Neural progenitor cell (in vitro differentiated cells): ENCODE measurements at regions not wholly inside any gene's neighbourhood (a gene's known extent, or its start where the extent isn't known, plus 50 kb on each side); places are given as distances from the start of the nearest gene placed in this dataset.

Experiments used
- DNase-seq: peaks from one replicate; pipeline ENCODE4 v3.0.0-alpha.2; 2016; ENCODE audit warnings: low spot score
- H2AFZ ChIP-seq: fragments of 200-600 bp; sonication (generic); replicated peaks from 2 replicates; pipeline ENCODE4 v1.6.1; 2016; ENCODE audit warnings: antibody characterized with exemption
- H3F3A ChIP-seq: fragments of 200-600 bp; sonication (generic); 2 replicates; pipeline ENCODE4 v1.6.1; 2016; ENCODE audit warnings: antibody characterized with exemption, low read depth
- H3K27ac ChIP-seq: fragments of 200-600 bp; sonication (generic); 2 replicates; pipeline ENCODE4 v1.5.1; 2016; ENCODE audit warnings: mild to moderate bottlenecking
- H3K27me3 ChIP-seq: fragments of 200-600 bp; sonication (generic); 2 replicates; pipeline ENCODE4 v1.6.1; 2016; ENCODE audit warnings: mild to moderate bottlenecking, moderate library complexity
- H3K36me3 ChIP-seq: fragments of 200-600 bp; sonication (generic); 2 replicates; pipeline ENCODE4 v1.5.1; 2016
- H3K4me1 ChIP-seq: fragments of 200-600 bp; sonication (generic); 2 replicates; pipeline ENCODE4 v1.6.1; 2016; ENCODE audit warnings: mixed run types
- H3K4me2 ChIP-seq: fragments of 200-600 bp; sonication (generic); 2 replicates; pipeline ENCODE4 v1.6.1; 2016
- H3K4me3 ChIP-seq: fragments of 200-600 bp; sonication (generic); 2 replicates; pipeline ENCODE4 v1.5.1; 2016
- H3K79me2 ChIP-seq: fragments of 200-600 bp; sonication (generic); 2 replicates; pipeline ENCODE4 v1.6.1; 2016; ENCODE audit warnings: low read depth
- H3K9ac ChIP-seq: fragments of 200-600 bp; sonication (generic); 2 replicates; pipeline ENCODE4 v1.6.1; 2016
- H3K9me3 ChIP-seq: fragments of 200-600 bp; sonication (generic); 2 replicates; pipeline ENCODE4 v1.5.1; 2016; ENCODE audit warnings: low read depth
- H4K20me1 ChIP-seq: fragments of 200-600 bp; sonication (generic); 2 replicates; pipeline ENCODE4 v1.6.1; 2016; ENCODE audit warnings: low read depth
- H3K27ac Mint-ChIP-seq: 3 replicates; pipeline ENCODE4 v1.8.0; 2021; ENCODE audit warnings: mixed read lengths
- H3K27me3 Mint-ChIP-seq: 2 replicates; pipeline ENCODE4 v1.8.0; 2022; ENCODE audit warnings: low read depth, mild to moderate bottlenecking, inconsistent platforms, moderate library complexity, mixed read lengths; ENCODE audit not compliant: insufficient read depth
- H3K36me3 Mint-ChIP-seq: 3 replicates; pipeline ENCODE4 v1.8.0; 2021; ENCODE audit warnings: mixed read lengths
- H3K4me1 Mint-ChIP-seq: 3 replicates; pipeline ENCODE4 v1.8.0; 2021; ENCODE audit warnings: mixed read lengths
- H3K4me3 Mint-ChIP-seq: 3 replicates; pipeline ENCODE4 v1.8.0; 2021; ENCODE audit warnings: mild to moderate bottlenecking, moderate library complexity, mixed read lengths
- H3K9me3 Mint-ChIP-seq: 3 replicates; pipeline ENCODE4 v1.8.0; 2020; ENCODE audit warnings: mixed read lengths
- CTCF ChIP-seq: fragments of 200-600 bp; sonication (generic); IDR thresholded peaks from 2 replicates; pipeline ENCODE4 v1.5.1; 2017; ENCODE audit warnings: antibody characterized with exemption, mild to moderate bottlenecking
- EZH2 ChIP-seq: fragments of 200-600 bp; sonication (generic); IDR thresholded peaks from 2 replicates; pipeline ENCODE4 v1.6.1; 2017; ENCODE audit warnings: antibody characterized with exemption, mild to moderate bottlenecking, moderate library complexity
- EZH2phosphoT487 ChIP-seq: fragments of 200-600 bp; sonication (generic); IDR thresholded peaks from 2 replicates; pipeline ENCODE4 v1.6.1; 2017; ENCODE audit warnings: antibody characterized with exemption

GRCh38 chr19:28422791-28423650 is 789.9 kb downstream of the UQCRFS1 start:
- Histone ChIP-seq H3K27ac (no peak overlapping the region), H2AFZ (no peak overlapping the region), H3K4me1 (peaks cover 17% of the 10 kb centered on the region), H3K79me2 (no peaks in the 10 kb centered on the region), H3K27me3 (no peaks in the 10 kb centered on the region), H3K4me3 (no peak overlapping the region), H3K36me3 (no peaks in the 10 kb centered on the region), H3F3A (no peaks in the 10 kb centered on the region), H3K9me3 (no peaks in the 10 kb centered on the region), H4K20me1 (no peaks in the 10 kb centered on the region), H3K9ac (no peak overlapping the region), H3K4me2 (no peak overlapping the region)
- H3K4me3 Mint-ChIP-seq: no peak overlapping the region
- H3K36me3 Mint-ChIP-seq: no peaks in the 10 kb centered on the region
- TF ChIP-seq EZH2phosphoT487: no peak
- no peak for TF ChIP-seq EZH2
- TF ChIP-seq CTCF: no peak
- no peak overlapping the region for H3K27ac Mint-ChIP-seq
- peaks cover 2% of the 10 kb centered on the region for H3K27me3 Mint-ChIP-seq
- DNase-seq: no peak
- H3K4me1 Mint-ChIP-seq: peaks cover 38% of the 10 kb centered on the region
- no peaks in the 10 kb centered on the region for H3K9me3 Mint-ChIP-seq

- Histone ChIP-seq H3K4me2 (no peak overlapping the region), H3K27me3 (no peaks in the 10 kb centered on the region), H4K20me1 (no peaks in the 10 kb centered on the region), H3K9me3 (no peaks in the 10 kb centered on the region), H3K27ac (no peak overlapping the region), H3K4me3 (no peak overlapping the region), H3K36me3 (no peaks in the 10 kb centered on the region), H3F3A (no peaks in the 10 kb centered on the region), H3K79me2 (no peaks in the 10 kb centered on the region), H3K4me1 (peaks cover 17% of the 10 kb centered on the region), H2AFZ (no peak overlapping the region), H3K9ac (no peak overlapping the region)
- Mint-ChIP-seq H3K36me3 (no peaks in the 10 kb centered on the region), H3K27me3 (peaks cover 2% of the 10 kb centered on the region), H3K27ac (no peak overlapping the region), H3K4me3 (no peak overlapping the region), H3K9me3 (no peaks in the 10 kb centered on the region), H3K4me1 (peaks cover 35% of the 10 kb centered on the region)
- no peak for DNase-seq
- TF ChIP-seq CTCF: no peak
- TF ChIP-seq EZH2phosphoT487: no peak
- no peak for TF ChIP-seq EZH2
Observed at GRCh38 chr19:28422046-28422445, 790.9 kb downstream of the UQCRFS1 start.

GRCh38 chr19:28420811-28421550 is 792.0 kb downstream of the UQCRFS1 start:
- Histone ChIP-seq H3K4me1 (peaks cover 17% of the 10 kb centered on the region), H2AFZ (no peak overlapping the region), H3K36me3 (no peaks in the 10 kb centered on the region), H3F3A (no peaks in the 10 kb centered on the region), H4K20me1 (no peaks in the 10 kb centered on the region), H3K4me3 (no peak overlapping the region), H3K4me2 (no peak overlapping the region), H3K27me3 (no peaks in the 10 kb centered on the region), H3K79me2 (no peaks in the 10 kb centered on the region), H3K9ac (no peak overlapping the region), H3K9me3 (no peaks in the 10 kb centered on the region), H3K27ac (no peak overlapping the region)
- peak overlapping the region; percentile 57 for H3K27ac Mint-ChIP-seq
- H3K27me3 Mint-ChIP-seq: peaks cover 2% of the 10 kb centered on the region
- no peak for DNase-seq
- TF ChIP-seq EZH2 (no peak), EZH2phosphoT487 (no peak), CTCF (no peak)
- no peaks in the 10 kb centered on the region for H3K36me3 Mint-ChIP-seq
- H3K4me3 Mint-ChIP-seq: no peak overlapping the region
- H3K4me1 Mint-ChIP-seq: peaks cover 29% of the 10 kb centered on the region
- no peaks in the 10 kb centered on the region for H3K9me3 Mint-ChIP-seq
